WERI-Rb-1 (cell line): ENCODE measurements at regions not wholly inside any gene's neighbourhood (a gene's known extent, or its start where the extent isn't known, plus 50 kb on each side); places are given as distances from the start of the nearest gene placed in this dataset.

Experiments used
- DNase-seq: peaks from one replicate; pipeline ENCODE4 v3.0.0-alpha.2; 2020
- H3K27ac ChIP-seq: fragments of 250-450 bp; sonication (Bioruptor Pico); 2 replicates; pipeline ENCODE4 v1.5.1; 2020; ENCODE audit warnings: mild to moderate bottlenecking, moderate library complexity
- H3K27me3 ChIP-seq: fragments of 250-450 bp; sonication (Bioruptor Pico); 2 replicates; pipeline ENCODE4 v1.5.1; 2021; ENCODE audit warnings: mild to moderate bottlenecking, low read depth, moderate library complexity; ENCODE audit not compliant: insufficient read depth, severe bottlenecking
- H3K36me3 ChIP-seq: fragments of 250-450 bp; sonication (Bioruptor Pico); 2 replicates; pipeline ENCODE4 v1.5.1; 2020; ENCODE audit warnings: mild to moderate bottlenecking, moderate library complexity
- H3K4me3 ChIP-seq: 2 replicates; pipeline ENCODE4 v1.5.1; 2011; ENCODE audit warnings: low read depth, mild to moderate bottlenecking, control low read depth, low read length
- H3K9me3 ChIP-seq: fragments of 250-450 bp; sonication (Bioruptor Pico); 2 replicates; pipeline ENCODE4 v1.5.1; 2021; ENCODE audit warnings: mild to moderate bottlenecking, moderate library complexity; ENCODE audit not compliant: severe bottlenecking
- CTCF ChIP-seq: IDR thresholded peaks from 2 replicates; pipeline ENCODE4 v1.5.1; 2011; ENCODE audit warnings: low read depth, mild to moderate bottlenecking, control low read depth, inconsistent platforms, low read length

DNA sequence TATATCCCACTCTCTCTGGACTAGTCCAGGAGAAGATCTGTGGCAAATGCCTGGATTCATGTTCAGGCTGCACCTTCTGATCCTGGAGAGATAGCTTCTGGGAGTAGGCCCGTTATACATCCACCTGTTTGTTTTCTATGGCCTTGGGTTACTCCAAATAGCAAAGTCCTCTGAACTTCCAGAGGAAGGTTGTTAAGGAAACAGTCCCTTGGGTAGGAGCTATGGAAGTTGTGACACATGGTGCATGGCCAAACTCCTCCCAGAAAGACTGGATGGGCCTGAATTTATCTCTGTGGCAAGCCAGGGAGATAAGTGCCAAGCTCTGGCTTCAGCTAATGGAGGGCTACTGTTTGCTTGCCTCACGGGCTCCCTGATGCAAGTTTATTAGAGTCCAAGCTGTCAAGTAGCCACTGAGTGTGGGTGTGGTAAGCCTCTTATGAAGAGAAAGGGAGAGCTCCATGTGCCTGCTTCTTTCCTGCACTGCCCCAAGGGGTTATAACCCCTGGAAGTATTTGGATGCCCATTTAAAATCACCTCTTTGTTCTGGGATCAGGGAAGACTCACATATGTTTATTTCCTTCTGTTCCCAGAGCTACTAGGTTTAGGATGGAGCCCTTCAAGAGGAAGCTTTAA, 328.7 kb upstream of the ATP11B start:
- Histone ChIP-seq H3K36me3 (no peaks in the 10 kb centered on the region), H3K27ac (no peak overlapping the region), H3K9me3 (peaks cover 2% of the 10 kb centered on the region), H3K4me3 (no peak overlapping the region), H3K27me3 (peaks cover 44% of the 10 kb centered on the region)
- DNase-seq, result no peak
- no peak for TF ChIP-seq CTCF

DNA sequence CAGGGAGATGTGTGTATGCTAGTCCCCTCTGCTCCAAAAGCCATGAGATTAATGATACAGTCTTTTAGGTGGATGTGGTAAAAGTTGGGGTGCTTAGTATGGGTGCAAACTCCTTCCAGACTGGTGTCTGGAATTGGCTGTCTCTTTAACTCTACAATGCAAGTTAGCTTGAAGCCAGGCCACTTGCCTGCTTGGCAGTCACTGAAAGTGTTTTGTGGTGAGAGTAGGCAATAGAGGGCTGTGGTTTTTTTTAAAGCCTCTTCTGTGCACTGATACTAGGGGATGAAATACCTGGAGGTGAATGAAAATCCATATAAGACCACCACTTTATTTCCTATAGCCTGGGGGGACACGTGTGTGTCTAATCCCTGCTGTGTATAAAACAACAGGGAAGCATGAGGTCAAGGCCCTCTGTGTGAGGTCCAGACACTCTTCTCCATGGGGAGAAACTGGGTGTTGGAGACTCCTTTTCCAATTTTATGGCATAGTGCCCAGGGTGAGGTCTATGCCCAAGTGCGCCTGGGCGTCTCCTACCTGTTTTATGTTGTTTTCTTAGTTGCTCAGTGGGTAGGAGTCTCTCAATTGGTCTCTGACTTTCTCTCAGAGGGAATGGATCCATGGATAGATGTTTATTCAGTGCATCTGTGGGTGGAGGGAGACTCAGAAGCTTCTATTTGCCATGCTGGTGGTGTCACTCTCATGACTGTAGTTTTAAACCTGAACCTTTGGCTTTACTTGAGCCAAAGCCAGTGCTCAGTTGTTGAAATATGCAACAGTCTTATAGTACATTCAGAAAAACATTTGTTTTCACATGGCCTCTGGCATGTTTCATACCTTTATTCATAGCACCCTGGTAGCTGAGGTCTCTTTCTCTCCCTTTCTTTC, 327.8 kb upstream of the ATP11B start:
- H3K4me3 ChIP-seq, result no peak overlapping the region
- H3K27me3 ChIP-seq, result peaks cover 49% of the 10 kb centered on the region
- peaks cover 2% of the 10 kb centered on the region for H3K9me3 ChIP-seq
- DNase-seq, result no peak
- H3K36me3 ChIP-seq, result no peaks in the 10 kb centered on the region
- no peak overlapping the region for H3K27ac ChIP-seq
- no peak for TF ChIP-seq CTCF

DNA sequence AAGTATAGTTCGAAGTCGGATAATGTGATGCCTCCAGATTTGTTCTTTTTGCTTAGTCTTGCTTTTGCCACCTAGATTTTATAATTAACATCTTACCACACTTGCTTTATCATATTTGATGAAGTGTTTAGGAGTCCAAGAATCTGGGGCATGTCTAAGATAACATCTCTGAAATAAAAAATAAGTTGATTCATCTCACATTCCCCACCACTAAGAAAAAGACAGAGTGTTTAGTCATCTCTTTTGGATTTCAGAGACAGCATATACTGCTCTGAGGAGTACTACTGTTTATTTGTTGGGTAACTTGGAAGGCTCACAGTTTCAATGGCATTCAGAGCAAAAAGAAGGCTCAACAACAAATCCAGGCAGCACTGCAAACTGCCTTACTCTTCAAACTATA, 324.2 kb upstream of the ATP11B start:
- DNase-seq, result no peak
- Histone ChIP-seq H3K9me3 (peaks cover 2% of the 10 kb centered on the region), H3K27me3 (peaks cover 64% of the 10 kb centered on the region), H3K4me3 (no peak overlapping the region), H3K27ac (no peak overlapping the region), H3K36me3 (no peaks in the 10 kb centered on the region)
- no peak for TF ChIP-seq CTCF

- H3K27me3 ChIP-seq, result peaks cover 73% of the 10 kb centered on the region
- TF ChIP-seq CTCF, result no peak
- H3K36me3 ChIP-seq, result no peaks in the 10 kb centered on the region
- DNase-seq, result no peak
- H3K4me3 ChIP-seq, result no peak overlapping the region
- peaks cover 2% of the 10 kb centered on the region for H3K9me3 ChIP-seq
- no peak overlapping the region for H3K27ac ChIP-seq
Observed at GRCh38 chr3:182470187-182470586, 323.1 kb upstream of the ATP11B start.

DNA sequence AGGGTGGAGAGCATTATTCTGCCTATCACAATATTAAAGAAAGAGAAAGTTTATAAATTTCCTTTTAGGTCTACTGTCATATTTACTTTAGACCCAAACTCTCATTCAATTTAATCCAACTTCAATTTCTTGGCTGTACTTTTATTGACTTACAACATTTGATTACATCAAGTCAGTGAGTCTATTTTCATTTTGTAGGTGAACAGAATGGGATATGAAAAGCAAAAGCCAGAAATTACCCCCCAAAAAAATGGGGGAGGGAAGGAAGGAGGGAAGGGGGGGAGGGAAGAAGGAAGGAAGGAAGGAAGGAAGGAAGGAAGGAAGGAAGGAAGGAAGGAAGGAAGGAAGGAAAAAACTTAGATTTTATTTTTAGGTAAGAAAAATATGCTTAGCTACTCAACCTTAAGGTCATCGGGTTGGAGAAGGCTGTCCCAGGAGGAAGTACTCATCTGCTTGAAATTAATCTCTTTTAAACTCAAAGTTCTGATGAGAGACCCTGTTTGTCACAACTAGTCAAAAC, 320.1 kb upstream of the ATP11B start:
- no peak for TF ChIP-seq CTCF
- DNase-seq, result no peak
- H3K27ac ChIP-seq, result no peak overlapping the region

More for the DNA sequence above, 320.1 kb upstream of the ATP11B start:
- H3K9me3 ChIP-seq, result peaks cover 2% of the 10 kb centered on the region
- peaks cover 75% of the 10 kb centered on the region for H3K27me3 ChIP-seq
- H3K4me3 ChIP-seq, result no peak overlapping the region
- H3K36me3 ChIP-seq, result no peaks in the 10 kb centered on the region
